Stimulated activated naive CD4-positive, alpha-beta T cell (primary cell): ENCODE measurements at regions not wholly inside any gene's neighbourhood (a gene's known extent, or its start where the extent isn't known, plus 50 kb on each side); places are given as distances from the start of the nearest gene placed in this dataset.
A peak's percentile ranks its signal among the peaks of the same experiment; 100 is the strongest.
"Not testable (repeated sequence)": the region's sequence is repeated elsewhere in the genome, so short reads cannot be mapped to it uniquely, and the experiment has no call there.

Experiments
- DNase-seq, 6 experiments: peaks; one replicate each; lab custom pipeline; 2025; lab: John Stamatoyannopoulos, UW

GRCh38 chr21:35503671-35504070 is 454.6 kb upstream of the RUNX1 start:
- DNase-seq: peak in 4 of 6 experiments; percentile 2 to 65 (median 62)

DNA sequence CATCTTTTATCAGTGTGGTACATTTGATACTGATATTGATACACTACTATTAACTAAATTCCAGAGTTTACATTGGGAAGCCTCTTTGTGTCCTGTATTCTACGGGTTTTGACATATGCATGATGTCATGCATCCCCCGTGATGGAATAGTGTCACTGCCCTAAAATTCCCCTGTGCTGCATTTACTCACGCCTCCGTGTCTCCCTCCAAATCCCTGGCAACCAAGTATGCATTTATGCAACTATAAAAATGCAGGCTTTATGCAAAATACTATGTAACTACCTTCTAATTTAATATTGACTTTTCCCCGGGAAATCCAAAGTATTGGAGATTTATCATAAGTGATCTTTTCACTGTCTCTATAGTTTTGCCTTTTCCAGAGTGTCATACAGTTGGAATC is 453.7 kb upstream of the RUNX1 start:
- no peak for DNase-seq

DNA sequence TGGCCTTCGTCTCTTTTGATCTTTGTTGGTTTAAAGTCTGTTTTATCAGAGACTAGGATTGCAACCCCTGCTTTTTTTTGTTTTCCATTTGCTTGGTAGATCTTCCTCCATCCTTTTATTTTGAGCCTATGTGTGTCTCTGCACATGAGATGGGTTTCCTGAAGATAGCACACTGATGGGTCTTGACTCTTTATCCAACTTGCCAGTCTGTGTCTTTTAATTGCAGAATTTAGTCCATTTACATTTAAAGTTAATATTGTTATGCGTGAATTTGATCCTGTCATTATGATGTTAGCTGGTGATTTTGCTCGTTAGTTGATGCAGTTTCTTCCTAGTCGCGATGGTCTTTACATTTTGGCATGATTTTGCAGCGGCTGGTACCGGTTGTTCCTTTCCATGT is 448.4 kb upstream of the RUNX1 start:
- not testable (repeated sequence) for DNase-seq

DNA sequence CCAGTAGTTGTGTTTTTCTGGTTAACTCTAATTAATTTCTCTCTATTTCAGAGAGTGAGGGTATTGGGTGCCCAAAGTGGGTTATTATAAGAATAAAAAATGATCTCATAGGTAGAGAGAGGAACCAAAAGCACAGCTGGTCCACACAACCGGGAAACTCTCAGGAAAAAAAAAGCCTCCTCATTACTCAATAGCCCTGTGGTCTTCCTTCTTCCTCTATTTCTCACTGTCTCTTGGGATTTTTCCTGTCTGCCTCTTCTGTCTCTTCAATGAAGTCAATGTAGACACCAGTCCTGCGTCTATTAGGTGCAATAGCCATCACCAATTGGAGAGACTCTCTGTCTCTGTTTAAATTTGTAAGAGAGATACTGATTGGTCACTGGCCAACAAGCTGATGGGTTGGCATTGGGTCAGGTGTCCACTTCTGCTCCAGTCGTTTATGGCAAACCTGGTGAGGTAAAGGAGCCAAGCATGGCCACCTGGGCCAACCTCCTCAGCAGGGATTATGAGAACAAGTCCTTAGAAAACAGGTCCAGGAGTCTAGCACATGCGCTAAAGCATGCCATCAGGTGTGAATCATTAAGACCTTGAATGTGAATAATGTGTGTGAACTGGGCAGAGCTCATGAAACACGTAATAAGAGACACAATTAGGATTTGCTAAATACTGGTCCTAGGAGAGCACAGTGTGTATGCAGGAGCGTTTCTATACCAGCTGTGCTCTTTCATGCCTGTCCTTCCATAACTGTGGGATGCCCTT is 443.0 kb upstream of the RUNX1 start:
- DNase-seq: no peak

GRCh38 chr21:35491114-35491513 is 442.0 kb upstream of the RUNX1 start:
- no peak for DNase-seq

DNA sequence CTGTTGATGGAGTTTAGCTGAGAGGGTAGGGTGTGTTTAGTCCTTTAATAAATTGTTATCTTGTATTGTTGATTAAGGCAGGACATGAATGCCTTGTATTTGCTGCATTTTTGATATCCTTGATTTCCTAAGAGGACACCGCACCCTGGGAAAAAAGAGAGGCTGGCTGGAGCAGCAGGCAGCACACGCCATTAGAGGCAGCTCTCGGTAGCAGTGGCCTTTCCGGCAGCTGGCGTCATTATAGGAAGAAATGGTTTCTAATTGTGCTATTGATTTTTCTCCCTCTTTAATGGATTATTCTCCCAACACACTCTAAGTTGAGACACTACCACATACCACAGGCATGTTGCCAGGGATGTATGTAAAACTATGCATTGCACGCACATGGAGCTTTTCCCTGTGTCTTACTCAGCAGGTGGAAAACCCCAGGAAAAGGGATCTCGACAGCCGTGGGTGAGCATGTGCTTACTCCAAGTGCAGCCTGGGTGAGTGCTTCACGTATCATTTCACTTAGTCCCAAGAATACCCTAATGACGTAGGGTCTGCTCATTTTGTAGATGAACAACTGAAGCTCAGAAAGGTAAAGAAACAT is 440.4 kb upstream of the RUNX1 start:
- DNase-seq: no peak

GRCh38 chr21:35488946-35489345 is 439.8 kb upstream of the RUNX1 start:
- no peak for DNase-seq

GRCh38 chr21:35485364-35485763 is 436.3 kb upstream of the RUNX1 start:
- no peak for DNase-seq

- no peak for DNase-seq
Observed at GRCh38 chr21:35484851-35485250, 435.7 kb upstream of the RUNX1 start.

- no peak for DNase-seq
Observed at GRCh38 chr21:35484032-35484431, 434.9 kb upstream of the RUNX1 start.

- DNase-seq: no peak
Observed at GRCh38 chr21:35482933-35483662, 434.0 kb upstream of the RUNX1 start.

- DNase-seq: no peak
Observed at GRCh38 chr21:35482096-35482495, 433.0 kb upstream of the RUNX1 start.

DNA sequence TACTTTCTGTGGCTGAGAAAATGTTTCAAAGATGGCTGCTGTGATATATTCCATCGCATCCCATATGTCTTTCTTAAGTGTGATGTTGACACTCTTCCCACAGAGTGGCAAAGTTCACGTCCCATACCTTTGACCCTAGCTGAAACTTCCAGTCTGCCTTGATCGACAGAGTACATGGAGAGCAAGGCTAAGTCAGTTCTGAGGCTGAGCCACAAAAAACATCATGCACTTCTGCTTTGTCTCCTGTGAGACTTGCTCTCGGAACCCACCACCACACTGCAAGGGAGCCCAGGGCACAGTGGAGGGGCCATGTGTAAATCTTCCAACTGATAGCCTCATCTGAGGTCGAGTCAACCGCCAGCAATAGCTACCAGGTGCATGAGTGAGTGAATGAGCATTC is 431.9 kb upstream of the RUNX1 start:
- no peak for DNase-seq

DNA sequence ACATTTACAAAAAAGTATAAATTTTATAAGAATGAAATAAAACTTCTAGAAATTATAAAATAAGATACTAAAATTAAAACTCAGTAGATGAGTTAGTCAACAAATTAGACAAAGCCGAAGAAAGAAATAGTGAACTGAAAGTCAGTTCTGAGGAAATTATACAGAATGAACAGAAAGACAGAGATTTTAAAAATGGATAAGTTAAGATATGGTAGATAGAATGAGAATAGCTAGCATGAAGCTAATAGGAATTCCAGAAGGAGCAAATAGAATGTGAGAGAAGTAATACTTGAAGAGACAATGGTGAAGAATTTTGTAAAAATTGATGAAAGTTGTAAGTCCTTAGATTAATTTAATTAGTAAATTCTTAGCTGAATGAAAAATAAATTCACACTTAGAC is 430.4 kb upstream of the RUNX1 start:
- no peak for DNase-seq

DNA sequence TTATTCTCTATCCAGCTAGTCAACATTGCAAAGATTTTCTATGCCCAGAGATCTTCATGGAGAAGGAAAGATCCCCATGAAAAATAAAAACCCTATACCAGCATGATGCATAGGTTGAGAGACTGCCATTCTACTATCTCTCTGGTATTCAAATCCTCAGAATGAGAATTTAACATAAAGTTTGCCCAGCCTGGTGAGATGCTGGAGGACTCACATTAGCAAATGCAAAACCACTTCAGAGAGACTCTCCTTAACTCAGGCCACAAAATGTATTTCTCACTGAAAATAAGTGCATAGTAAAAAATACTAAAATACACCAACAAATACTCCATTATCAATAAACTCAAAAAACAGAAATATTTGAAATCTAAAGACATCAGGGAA is 430.0 kb upstream of the RUNX1 start:
- no peak for DNase-seq

GRCh38 chr21:35478161-35479064 is 429.3 kb upstream of the RUNX1 start:
- no peak for DNase-seq

GRCh38 chr21:35477622-35478021 is 428.5 kb upstream of the RUNX1 start:
- no peak for DNase-seq

DNA sequence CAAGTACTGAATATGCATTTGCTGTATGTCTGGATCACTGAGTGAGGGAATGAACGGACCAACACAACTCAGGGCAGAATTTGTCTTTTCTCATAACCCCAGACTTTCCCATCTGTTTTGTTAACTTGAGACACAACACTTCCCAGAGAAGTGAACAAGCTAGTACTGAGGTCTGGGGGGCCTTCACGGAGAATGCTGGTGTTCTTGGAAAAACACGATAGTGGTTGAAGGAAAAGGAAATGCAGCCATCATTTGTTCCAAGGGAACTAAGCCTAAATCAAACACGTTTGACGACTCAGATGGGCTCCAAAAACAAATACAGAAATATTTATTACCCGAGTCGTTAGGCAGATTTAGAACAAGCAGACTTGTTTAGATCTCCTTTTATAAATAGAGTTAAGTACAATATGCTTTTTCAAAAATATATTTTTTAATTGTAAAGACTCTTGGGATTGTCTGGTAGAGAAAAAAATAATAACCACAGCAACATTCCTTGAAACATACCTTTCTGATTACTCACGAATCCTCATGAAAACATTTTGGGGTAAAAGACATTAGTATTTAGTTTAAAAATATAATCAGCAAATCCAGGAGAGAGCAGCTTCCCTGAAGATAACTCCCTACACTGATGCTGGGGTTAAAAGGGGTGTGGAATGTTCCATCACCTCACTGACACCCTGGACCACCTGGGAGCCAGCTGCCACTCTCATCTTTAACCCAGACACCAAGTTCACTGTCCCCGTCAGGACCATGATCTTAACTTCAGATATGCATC is 427.7 kb upstream of the RUNX1 start:
- no peak for DNase-seq

GRCh38 chr21:35475762-35476161 is 426.7 kb upstream of the RUNX1 start:
- DNase-seq: peak in 2 of 6 experiments; percentile 7 to 9

DNA sequence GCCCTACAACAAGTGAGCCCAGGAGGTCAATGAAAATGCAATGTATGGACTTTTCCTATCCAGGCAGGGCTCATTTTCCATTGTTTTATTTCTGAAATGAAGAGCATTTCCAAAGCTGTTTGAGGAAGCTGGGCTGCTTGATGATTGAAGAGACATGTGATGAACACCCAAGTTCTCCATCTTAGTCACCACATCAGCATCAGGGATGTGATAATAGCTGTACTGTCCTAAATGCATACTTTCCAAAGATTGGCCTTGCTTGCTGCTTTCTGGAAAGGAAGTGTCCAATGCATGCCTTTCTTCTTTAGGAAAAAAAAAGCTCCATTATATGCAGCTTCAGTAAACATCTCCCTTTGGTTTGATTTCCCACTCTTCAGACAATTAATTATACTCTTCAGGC is 425.9 kb upstream of the RUNX1 start:
- DNase-seq: no peak

GRCh38 chr21:35473496-35473895 is 424.4 kb upstream of the RUNX1 start:
- DNase-seq: no peak
